OCI-LY7 (cell line): ENCODE measurements at regions not wholly inside any gene's neighbourhood (a gene's known extent, or its start where the extent isn't known, plus 50 kb on each side); places are given as distances from the start of the nearest gene placed in this dataset.

Experiments
- CTCF ChIP-seq: fragments of 200-600 bp; sonication (generic); conservative IDR thresholded peaks from 2 replicates; pipeline ENCODE4 v1.5.1; 2014; ENCODE audit warnings: mild to moderate bottlenecking, antibody characterized with exemption, low read length, moderate library complexity, mixed read lengths
- EZH2phosphoT487 ChIP-seq: fragments of 200-600 bp; sonication (generic); IDR thresholded peaks from 2 replicates; pipeline ENCODE4 v1.6.1; 2018; ENCODE audit warnings: low read depth, borderline replicate concordance, mild to moderate bottlenecking, mixed run types, antibody characterized with exemption, low read length, moderate library complexity, mixed read lengths

DNA sequence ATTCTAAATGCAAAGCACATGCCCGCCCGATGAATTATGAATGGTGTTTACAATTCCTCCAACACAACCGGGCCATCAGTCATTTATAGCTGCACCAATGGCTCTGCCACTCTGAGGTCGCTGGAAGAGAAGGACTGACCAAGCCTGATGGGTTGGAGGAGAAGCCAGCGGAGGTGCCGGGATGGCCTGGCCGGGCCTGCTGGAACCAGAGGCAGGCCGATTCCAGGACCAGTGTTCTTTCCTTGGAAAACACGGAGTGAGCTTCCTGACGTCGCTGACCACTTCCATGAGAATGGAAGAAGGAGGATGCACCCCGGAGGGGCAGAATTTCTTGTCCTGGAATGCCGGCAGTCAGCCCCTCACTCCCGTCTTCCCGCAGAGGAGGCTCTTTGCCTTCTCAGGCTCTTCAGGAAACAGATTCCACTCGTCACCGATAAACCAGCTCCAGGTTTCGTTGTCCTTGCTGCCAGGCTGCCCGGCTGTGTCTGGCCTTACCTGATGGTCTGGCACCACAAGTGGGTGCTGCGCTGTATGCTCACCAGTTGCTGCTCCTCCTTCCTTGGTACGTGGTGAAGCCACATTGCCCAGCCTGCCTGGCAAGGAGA is 358.5 kb upstream of the SFSWAP start:
- TF ChIP-seq CTCF, result no peak
- no peak for TF ChIP-seq EZH2phosphoT487
